Caco-2 (cell line): ENCODE measurements at regions not wholly inside any gene's neighbourhood (a gene's known extent, or its start where the extent isn't known, plus 50 kb on each side); places are given as distances from the start of the nearest gene placed in this dataset.

ENCODE experiments used
- BruUV-seq: library from RNA; stranded (reverse); fragments of 400-500 nt; replicated peaks from 2 replicates; lab custom pipeline; 2021; lab: Mats Ljungman, UMichigan
- CTCF ChIA-PET: fragments of 300-600 bp; sonication (Branson Sonifier 250); formaldehyde crosslinking; loops from one replicate; lab custom pipeline; 2022; ENCODE audit warnings: antibody characterized with exemption; lab: Charles Lee
- POLR2A ChIA-PET: fragments of 300-600 bp; sonication (Branson Sonifier 250); formaldehyde crosslinking; loops from one replicate; lab custom pipeline; 2022; ENCODE audit warnings: antibody characterized with exemption; lab: Charles Lee
- DNase-seq, 2 experiments: peaks; one replicate each; pipeline versions ENCODE4 v3.0.0 to v3.0.0-alpha.2; 2020 to 2022
- H3K27me3 ChIP-seq: replicated peaks from 2 replicates; pipeline ENCODE4 v1.6.0; 2011; ENCODE audit warnings: low read length; ENCODE audit not compliant: control insufficient read depth, insufficient read depth
- H3K36me3 ChIP-seq: 2 replicates; pipeline ENCODE4 v1.5.1; 2011; ENCODE audit warnings: low read length; ENCODE audit not compliant: control insufficient read depth, insufficient read depth
- H3K4me1 ChIP-seq: fragments of 250-450 bp; sonication (Bioruptor Pico); 2 replicates; pipeline ENCODE4 v1.5.1; 2020; ENCODE audit warnings: mild to moderate bottlenecking
- H3K4me3 ChIP-seq: 2 replicates; pipeline ENCODE4 v1.5.1; 2011; ENCODE audit warnings: low read depth, mild to moderate bottlenecking, control low read depth, low read length
- H3K9me3 ChIP-seq: fragments of 250-450 bp; sonication (Bioruptor Pico); 2 replicates; pipeline ENCODE4 v1.5.1; 2020; ENCODE audit warnings: mild to moderate bottlenecking, moderate library complexity
- H3K27ac Mint-ChIP-seq: one replicate; pipeline ENCODE4 v1.8.0; 2022; ENCODE audit warnings: mixed read lengths; ENCODE audit not compliant: unreplicated experiment
- H3K27me3 Mint-ChIP-seq: one replicate; pipeline ENCODE4 v1.8.0; 2022; ENCODE audit warnings: mixed read lengths; ENCODE audit not compliant: insufficient read depth, unreplicated experiment
- H3K36me3 Mint-ChIP-seq: one replicate; pipeline ENCODE4 v1.8.0; 2022; ENCODE audit warnings: mild to moderate bottlenecking, mixed read lengths; ENCODE audit not compliant: insufficient read depth, unreplicated experiment
- H3K4me1 Mint-ChIP-seq: one replicate; pipeline ENCODE4 v1.8.0; 2022; ENCODE audit warnings: low read depth, mixed read lengths; ENCODE audit not compliant: unreplicated experiment
- H3K4me3 Mint-ChIP-seq: one replicate; pipeline ENCODE4 v1.8.0; 2022; ENCODE audit warnings: mild to moderate bottlenecking, moderate library complexity, mixed read lengths; ENCODE audit not compliant: unreplicated experiment
- H3K9me3 Mint-ChIP-seq: one replicate; pipeline ENCODE4 v1.8.0; 2022; ENCODE audit warnings: mixed read lengths; ENCODE audit not compliant: unreplicated experiment
- intact Hi-C: fragments of 100-400 bp; cut with micrococcal nuclease; formaldehyde crosslinking; loops from one replicate; pipeline ENCODE4 v1.10.0; 2022; ENCODE audit not compliant: unreplicated experiment
- TF ChIP-seq, protein P1 (sequence below), 2 experiments: fragments of 200-600 bp in 1 of 2; IDR thresholded peaks; 1 replicate in 1 of 2; 2 replicates in 1 of 2; pipeline versions ENCODE4 v1.5.1 to v1.8.0; 2011 to 2022; ENCODE audit warnings: antibody characterized with exemption in 1 of 2, control low read depth in 1 of 2, inconsistent platforms in 1 of 2, low read depth in 1 of 2, low read length in 1 of 2, mild to moderate bottlenecking in 1 of 2, moderate library complexity in 1 of 2; ENCODE audit not compliant: insufficient read depth in 1 of 2, severe bottlenecking in 1 of 2, unreplicated experiment in 1 of 2

DNA sequence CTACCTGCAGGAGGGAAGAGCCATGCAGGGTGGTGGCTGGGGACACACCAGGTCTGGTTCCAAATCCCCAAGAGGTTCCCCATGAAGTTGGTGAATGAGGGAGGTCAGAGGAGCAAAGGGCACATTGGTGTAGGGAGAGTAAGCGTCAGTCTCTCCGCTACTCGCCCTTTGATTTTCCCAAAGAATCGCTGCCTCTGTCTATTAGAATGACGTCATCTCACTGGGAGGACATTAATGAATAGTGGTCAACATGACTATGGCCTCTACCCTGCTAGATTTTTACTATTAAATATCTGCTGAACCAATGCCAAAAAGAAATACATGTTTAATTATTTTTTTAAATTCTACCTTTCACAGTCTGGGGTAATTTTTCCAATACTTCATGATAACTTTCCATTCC is 109.6 kb upstream of the SNTG2 start:
- intact Hi-C loops: no loop called here
- no peaks in the 10 kb centered on the region for H3K36me3 ChIP-seq
- POLR2A ChIA-PET: no interaction called here
- no peaks in the 10 kb centered on the region for H3K9me3 Mint-ChIP-seq
- BruUV-seq: no TSS peak
- no peaks in the 10 kb centered on the region for H3K4me1 ChIP-seq
- H3K27me3 ChIP-seq: no peaks in the 10 kb centered on the region
- H3K27me3 Mint-ChIP-seq: peaks cover 8% of the 10 kb centered on the region
- H3K4me3 ChIP-seq: no peak overlapping the region
- H3K9me3 ChIP-seq: no peaks in the 10 kb centered on the region
- no peaks in the 10 kb centered on the region for H3K36me3 Mint-ChIP-seq
- no peaks in the 10 kb centered on the region for H3K4me1 Mint-ChIP-seq
- CTCF ChIA-PET: interaction anchor here (0.6 kb wide), 1 partner anchor 419 kb away, joined by 3 read pairs; no protein-coding TSS in a partner anchor
- TF ChIP-seq, protein P1, sequence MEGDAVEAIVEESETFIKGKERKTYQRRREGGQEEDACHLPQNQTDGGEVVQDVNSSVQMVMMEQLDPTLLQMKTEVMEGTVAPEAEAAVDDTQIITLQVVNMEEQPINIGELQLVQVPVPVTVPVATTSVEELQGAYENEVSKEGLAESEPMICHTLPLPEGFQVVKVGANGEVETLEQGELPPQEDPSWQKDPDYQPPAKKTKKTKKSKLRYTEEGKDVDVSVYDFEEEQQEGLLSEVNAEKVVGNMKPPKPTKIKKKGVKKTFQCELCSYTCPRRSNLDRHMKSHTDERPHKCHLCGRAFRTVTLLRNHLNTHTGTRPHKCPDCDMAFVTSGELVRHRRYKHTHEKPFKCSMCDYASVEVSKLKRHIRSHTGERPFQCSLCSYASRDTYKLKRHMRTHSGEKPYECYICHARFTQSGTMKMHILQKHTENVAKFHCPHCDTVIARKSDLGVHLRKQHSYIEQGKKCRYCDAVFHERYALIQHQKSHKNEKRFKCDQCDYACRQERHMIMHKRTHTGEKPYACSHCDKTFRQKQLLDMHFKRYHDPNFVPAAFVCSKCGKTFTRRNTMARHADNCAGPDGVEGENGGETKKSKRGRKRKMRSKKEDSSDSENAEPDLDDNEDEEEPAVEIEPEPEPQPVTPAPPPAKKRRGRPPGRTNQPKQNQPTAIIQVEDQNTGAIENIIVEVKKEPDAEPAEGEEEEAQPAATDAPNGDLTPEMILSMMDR (IDR thresholded peaks at IDR 0.05; ENCODE audit: insufficient read depth in 1 of 2, low read depth in 1 of 2, low read length in 1 of 2, severe bottlenecking in 1 of 2, unreplicated experiment in 1 of 2): no peak
- no peak for DNase-seq
- H3K27ac Mint-ChIP-seq: no peak overlapping the region
- H3K4me3 Mint-ChIP-seq: no peak overlapping the region

DNA sequence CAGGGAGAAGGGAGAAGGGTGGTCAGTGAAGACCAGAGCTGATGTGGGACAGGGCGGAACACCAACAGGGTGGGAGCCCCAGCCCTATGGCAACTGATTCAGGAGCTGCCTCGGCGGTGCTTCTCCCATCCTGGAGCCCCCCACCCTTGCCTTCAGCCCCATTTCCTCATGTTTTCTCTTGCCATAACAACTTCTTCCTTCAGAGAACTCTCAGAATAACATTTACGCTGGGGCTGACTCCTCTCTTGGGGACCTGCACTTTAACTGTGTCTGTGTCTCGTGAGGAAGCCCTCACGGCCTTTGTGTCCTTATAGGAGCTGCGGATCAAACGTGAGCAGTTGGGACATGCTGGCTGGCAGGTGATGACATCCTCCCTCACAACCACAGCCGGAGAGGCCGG is 116.4 kb upstream of the SNTG2 start:
- intact Hi-C loops: no loop called here
- Mint-ChIP-seq H3K9me3 (no peaks in the 10 kb centered on the region), H3K27me3 (peaks cover 7% of the 10 kb centered on the region), H3K4me3 (no peak overlapping the region), H3K27ac (no peak overlapping the region), H3K36me3 (no peaks in the 10 kb centered on the region), H3K4me1 (no peaks in the 10 kb centered on the region)
- BruUV-seq: no TSS peak
- Histone ChIP-seq H3K4me1 (no peaks in the 10 kb centered on the region), H3K4me3 (no peak overlapping the region), H3K36me3 (no peaks in the 10 kb centered on the region), H3K9me3 (no peaks in the 10 kb centered on the region), H3K27me3 (no peaks in the 10 kb centered on the region)
- POLR2A ChIA-PET: no interaction called here
- CTCF ChIA-PET: no interaction called here
- TF ChIP-seq, protein P1 (IDR thresholded peaks at IDR 0.05; ENCODE audit: insufficient read depth in 1 of 2, low read depth in 1 of 2, low read length in 1 of 2, severe bottlenecking in 1 of 2, unreplicated experiment in 1 of 2): no peak
- DNase-seq: no peak

DNA sequence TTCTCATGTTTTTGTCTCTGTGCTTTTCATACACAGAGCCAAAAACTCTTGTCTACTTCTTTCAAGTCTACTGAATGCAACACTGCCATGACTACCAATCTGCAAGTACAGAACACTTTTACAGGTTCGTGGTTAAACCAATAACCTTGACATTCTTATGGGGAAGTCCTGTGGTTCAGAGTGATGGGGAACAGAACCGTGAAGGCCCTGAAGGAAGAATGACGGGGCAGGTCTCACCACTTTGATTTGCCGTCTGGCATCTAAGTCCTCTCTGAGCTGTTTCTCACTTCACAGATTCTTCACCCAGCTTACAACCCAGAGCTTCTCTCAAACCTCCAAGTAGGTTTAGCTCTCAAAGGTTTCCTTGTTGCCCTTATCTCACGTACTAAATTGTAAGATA is 117.5 kb upstream of the SNTG2 start:
- no peaks in the 10 kb centered on the region for H3K4me1 Mint-ChIP-seq
- ChIA-PET CTCF (no interaction called here), POLR2A (no interaction called here)
- no peak overlapping the region for H3K4me3 Mint-ChIP-seq
- H3K4me3 ChIP-seq: no peak overlapping the region
- H3K9me3 ChIP-seq: no peaks in the 10 kb centered on the region
- H3K36me3 ChIP-seq: no peaks in the 10 kb centered on the region
- no TSS peak for BruUV-seq
- no peak for DNase-seq
- TF ChIP-seq, protein P1 (IDR thresholded peaks at IDR 0.05; ENCODE audit: insufficient read depth in 1 of 2, low read depth in 1 of 2, low read length in 1 of 2, severe bottlenecking in 1 of 2, unreplicated experiment in 1 of 2): no peak
- H3K27me3 ChIP-seq: no peaks in the 10 kb centered on the region
- intact Hi-C loops: no loop called here
- H3K9me3 Mint-ChIP-seq: no peaks in the 10 kb centered on the region
- no peak overlapping the region for H3K27ac Mint-ChIP-seq
- no peaks in the 10 kb centered on the region for H3K4me1 ChIP-seq
- no peaks in the 10 kb centered on the region for H3K36me3 Mint-ChIP-seq
- H3K27me3 Mint-ChIP-seq: peaks cover 7% of the 10 kb centered on the region
